Stomach (tissue), 4 donors: ENCODE measurements at regions not wholly inside any gene's neighbourhood (a gene's known extent, or its start where the extent isn't known, plus 50 kb on each side); places are given as distances from the start of the nearest gene placed in this dataset.

ENCODE experiments used
- EP300 ChIP-seq: sonication (generic); formaldehyde crosslinking; IDR thresholded peaks from one replicate; pipeline ENCODE4 v1.6.1; 2017; ENCODE audit warnings: antibody characterized with exemption
- POLR2A ChIP-seq, 4 donors: fragments of 450-650 bp; IDR thresholded peaks; one replicate each; pipeline ENCODE4 v1.6.1; 2016; ENCODE audit warnings: antibody characterized with exemption in 4 of 4, control low read depth in 2 of 4, mild to moderate bottlenecking in 1 of 4, moderate library complexity in 1 of 4
- POLR2AphosphoS5 ChIP-seq, 3 donors: sonication (generic); formaldehyde crosslinking; IDR thresholded peaks; one replicate each; pipeline ENCODE4 v1.6.1; 2016; ENCODE audit warnings: antibody characterized with exemption in 3 of 3
- TF ChIP-seq, protein P1 (sequence below), 7 experiments: fragments of 450-650 bp in 4 of 7; fragments of 200-600 bp in 3 of 7; sonication (generic) in 3 of 7; IDR thresholded peaks; one replicate each; pipeline ENCODE4 v1.5.1; 2016 to 2019; ENCODE audit warnings: antibody characterized with exemption in 7 of 7, control low read depth in 2 of 7, mild to moderate bottlenecking in 1 of 7

DNA sequence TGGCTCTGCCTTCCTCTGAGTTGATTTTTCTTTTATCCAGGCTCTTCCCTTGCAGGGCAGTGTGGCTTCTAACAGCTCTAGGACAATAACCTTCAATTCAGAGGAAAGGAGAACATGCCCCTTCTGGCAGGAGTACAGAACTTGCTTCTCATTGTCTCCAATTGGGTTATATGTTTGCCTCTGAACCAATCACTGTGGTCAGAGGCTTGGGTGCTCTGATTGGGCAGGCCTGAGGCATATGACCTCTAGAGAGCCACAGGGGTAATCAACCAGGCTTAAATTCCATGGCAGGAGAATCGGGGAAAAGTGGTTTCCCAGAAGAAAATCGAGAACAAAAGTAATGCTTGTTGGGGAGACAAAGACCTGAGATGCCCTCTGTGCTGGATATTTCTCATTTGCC lies 240.0 kb downstream of the REEP3 start:
- TF ChIP-seq, protein P1, sequence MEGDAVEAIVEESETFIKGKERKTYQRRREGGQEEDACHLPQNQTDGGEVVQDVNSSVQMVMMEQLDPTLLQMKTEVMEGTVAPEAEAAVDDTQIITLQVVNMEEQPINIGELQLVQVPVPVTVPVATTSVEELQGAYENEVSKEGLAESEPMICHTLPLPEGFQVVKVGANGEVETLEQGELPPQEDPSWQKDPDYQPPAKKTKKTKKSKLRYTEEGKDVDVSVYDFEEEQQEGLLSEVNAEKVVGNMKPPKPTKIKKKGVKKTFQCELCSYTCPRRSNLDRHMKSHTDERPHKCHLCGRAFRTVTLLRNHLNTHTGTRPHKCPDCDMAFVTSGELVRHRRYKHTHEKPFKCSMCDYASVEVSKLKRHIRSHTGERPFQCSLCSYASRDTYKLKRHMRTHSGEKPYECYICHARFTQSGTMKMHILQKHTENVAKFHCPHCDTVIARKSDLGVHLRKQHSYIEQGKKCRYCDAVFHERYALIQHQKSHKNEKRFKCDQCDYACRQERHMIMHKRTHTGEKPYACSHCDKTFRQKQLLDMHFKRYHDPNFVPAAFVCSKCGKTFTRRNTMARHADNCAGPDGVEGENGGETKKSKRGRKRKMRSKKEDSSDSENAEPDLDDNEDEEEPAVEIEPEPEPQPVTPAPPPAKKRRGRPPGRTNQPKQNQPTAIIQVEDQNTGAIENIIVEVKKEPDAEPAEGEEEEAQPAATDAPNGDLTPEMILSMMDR (IDR thresholded peaks at IDR 0.05), result no peak
- TF ChIP-seq POLR2A (IDR thresholded peaks at IDR 0.05), result no peak
- TF ChIP-seq POLR2AphosphoS5 (IDR thresholded peaks at IDR 0.05), result no peak
- TF ChIP-seq EP300, result no peak
